Neural progenitor cell (in vitro differentiated cells): ENCODE measurements at regions not wholly inside any gene's neighbourhood (a gene's known extent, or its start where the extent isn't known, plus 50 kb on each side); places are given as distances from the start of the nearest gene placed in this dataset.

ENCODE experiments used
- EZH2 ChIP-seq: fragments of 200-600 bp; sonication (generic); IDR thresholded peaks from 2 replicates; pipeline ENCODE4 v1.6.1; 2017; ENCODE audit warnings: antibody characterized with exemption, mild to moderate bottlenecking, moderate library complexity
- EZH2phosphoT487 ChIP-seq: fragments of 200-600 bp; sonication (generic); IDR thresholded peaks from 2 replicates; pipeline ENCODE4 v1.6.1; 2017; ENCODE audit warnings: antibody characterized with exemption

DNA sequence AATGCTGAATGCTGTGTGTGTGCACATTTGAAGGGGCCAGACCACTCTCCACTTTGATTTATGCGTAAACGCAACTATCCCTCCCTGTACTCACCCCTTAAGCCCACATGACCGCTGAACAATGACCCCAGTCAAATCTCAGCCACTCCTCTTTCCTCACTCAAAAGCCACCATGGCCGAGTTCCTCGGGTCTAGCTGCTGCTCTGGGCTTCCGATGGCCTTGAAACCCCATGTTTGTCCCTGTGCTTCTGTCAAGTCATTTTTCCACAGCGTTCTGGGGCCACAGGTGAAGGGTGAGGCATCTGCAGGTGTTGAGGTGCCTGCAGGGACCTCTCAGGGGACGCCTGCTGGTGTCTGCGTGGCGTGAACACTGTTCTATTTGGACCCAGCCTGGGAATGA, 74.3 kb upstream of the TMEM18 start:
- TF ChIP-seq EZH2 = no peak
- TF ChIP-seq EZH2phosphoT487 = no peak
